Inflammatory macrophage treated with lipopolysaccharide for 1 hour (primary cell): ENCODE measurements at regions not wholly inside any gene's neighbourhood (a gene's known extent, or its start where the extent isn't known, plus 50 kb on each side); places are given as distances from the start of the nearest gene placed in this dataset.

Experiments used
- DNase-seq, 2 donors: peaks; one replicate each; pipeline ENCODE4 v3.0.0-alpha.2; 2020 to 2022

DNA sequence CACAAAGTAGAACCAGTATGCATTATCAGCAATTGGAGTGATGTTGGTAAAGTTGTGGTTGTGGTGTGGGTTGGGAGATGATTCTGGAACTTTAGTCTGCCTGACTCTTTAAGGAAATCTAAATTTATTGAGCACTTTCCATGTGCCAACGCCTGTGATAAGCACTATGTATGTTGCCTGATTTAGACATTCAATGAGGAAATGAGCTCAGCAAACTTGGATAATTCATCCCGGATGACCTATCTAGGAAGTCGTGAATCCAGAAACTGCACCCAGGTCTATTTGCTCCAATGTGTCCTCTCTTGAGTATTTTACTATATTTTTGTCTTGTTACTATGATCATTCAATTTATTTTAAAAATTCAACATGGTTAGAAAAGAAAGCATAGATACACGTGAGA, 400.8 kb upstream of the MMADHC start:
- no peak for DNase-seq

DNA sequence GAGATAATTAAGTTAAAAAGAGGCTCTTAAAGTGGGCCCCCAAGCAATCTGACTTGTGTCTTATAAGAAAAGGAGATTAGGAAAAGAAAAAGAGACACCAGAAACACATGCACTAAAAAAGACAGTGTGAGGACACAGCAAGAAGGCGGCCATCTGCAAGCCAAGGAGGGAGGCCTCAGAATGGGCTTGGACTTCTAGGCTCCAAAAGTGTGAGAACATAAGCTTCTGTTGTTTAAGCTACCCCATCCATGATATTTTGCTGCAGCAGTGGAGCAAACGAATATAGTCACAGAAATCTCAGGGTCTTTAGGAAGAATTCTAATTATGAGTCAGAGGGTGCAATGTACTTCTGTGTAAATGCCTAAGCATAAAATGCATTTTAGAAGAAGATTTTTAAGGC, 399.3 kb upstream of the MMADHC start:
- DNase-seq, result no peak

DNA sequence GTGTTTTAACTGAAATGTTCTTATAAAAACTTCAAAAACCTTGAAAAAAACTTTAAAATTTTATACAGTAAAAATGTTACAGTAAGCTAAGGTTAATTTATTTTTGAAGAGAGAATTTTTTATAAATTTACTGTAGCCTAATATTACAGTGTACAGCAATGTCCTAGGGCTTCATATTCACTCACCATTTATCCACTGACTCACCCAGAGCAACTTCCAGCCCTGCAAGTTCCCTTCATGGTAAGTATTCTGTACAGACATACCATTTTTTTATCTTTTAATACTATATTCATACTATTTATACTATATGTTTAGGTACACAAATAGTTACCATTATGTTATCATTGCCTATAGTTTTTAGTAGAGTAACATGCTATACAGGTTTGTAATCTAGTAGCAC, 396.7 kb upstream of the MMADHC start:
- DNase-seq, result no peak

DNA sequence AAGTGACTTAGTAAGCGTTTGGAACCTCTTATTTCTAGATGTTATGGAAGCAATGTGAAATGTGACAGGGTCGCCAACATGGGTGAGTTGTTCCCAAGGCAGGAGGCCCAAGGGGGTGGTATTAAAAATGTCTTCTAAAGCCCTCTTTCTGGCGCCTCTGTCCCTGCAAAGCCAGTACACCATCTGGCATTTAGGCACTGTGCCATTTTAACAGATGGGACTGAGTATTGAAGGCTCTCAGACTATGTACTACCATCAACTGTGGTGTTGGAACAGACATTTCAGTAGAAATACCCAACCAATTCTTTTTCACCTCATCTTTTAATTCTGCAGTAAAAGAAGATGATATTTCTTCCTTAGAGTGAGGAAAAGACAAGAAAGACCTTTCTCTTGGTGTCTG, 384.5 kb upstream of the MMADHC start:
- no peak for DNase-seq

DNA sequence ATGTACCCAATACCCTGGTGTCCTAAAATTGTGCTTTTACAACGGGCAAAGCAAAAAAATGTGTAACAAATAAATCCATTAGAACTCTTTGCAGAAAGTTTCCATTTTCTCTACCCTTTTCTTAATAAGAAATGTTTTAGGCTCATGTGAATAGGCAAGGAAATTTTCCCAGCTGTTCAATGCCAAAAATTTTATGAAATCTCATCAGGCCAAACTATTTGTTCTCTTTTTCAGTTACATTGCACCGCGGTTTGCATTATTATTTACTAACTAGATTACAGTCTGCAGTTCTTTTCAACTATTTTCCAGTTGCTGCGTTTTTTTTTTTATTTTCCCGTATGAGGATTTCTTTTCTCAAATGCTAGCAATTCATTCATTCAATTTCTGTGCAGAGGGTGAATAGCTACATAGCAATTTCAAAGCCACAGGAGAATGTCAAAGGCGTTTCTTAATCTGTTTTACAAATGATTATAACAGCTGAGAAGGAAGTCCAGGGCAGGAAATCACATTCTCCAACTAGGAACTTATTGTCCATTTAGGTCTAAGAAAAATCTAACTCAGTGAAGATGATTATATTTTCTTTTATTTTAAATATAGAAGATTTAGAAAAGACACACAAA, 367.5 kb upstream of the MMADHC start:
- DNase-seq, result no peak

DNA sequence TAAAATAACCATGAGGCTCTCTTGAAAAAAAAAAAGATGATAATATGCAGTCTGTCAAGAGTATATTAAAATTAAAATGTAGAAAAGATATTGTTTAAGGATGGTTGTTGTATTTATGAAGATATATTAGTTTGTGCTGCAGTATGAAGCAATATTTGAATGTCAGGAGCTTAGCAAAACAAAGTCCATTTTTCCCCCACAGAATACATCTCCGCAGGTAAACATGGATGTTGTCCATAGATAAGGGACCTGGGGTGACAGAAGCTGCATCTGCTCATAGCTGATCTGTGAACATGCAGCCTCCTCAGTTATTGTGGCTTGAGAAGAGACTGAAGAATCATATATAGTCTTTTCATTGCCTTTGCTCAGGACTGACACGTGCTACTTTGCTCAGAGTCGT, 366.1 kb upstream of the MMADHC start:
- no peak for DNase-seq

DNA sequence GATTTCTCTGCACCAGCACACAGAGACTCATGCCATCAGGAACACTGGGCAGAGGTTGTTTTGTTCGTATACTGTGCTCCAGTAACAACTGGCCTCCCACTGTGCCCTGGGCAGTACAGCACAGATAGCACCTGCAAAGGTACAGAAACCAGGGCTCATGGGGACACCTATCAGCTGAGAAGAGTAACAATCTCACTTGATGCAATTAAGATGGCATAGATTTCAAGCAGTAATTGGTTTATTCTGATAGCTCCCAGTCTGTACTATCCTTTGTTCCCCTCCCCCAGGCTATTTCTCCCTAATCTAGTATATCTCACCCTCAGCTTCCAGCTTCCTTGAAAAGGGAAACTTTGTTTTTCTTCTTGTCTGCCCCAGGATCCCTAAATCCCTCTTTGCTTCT, 343.9 kb upstream of the MMADHC start:
- DNase-seq, result no peak

DNA sequence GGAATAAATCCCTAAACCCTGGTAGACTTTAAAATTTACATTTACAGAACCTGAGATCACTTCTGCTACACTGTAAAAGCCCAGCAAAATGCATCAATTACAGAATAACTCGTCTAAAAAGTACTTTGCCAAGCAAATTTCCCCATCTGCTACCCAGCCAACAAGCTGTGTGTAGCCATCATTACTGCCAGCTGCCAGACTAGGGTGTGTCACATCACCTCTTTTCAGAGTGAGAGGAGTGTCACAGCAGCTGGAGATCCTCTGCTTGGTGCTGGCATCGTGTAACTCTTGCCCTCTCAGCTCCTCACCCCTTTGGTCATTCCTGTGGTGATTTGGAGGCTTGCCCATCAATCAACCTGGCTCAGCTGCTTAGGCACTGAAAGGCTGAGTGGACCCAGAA, 340.4 kb upstream of the MMADHC start:
- DNase-seq, result no peak

DNA sequence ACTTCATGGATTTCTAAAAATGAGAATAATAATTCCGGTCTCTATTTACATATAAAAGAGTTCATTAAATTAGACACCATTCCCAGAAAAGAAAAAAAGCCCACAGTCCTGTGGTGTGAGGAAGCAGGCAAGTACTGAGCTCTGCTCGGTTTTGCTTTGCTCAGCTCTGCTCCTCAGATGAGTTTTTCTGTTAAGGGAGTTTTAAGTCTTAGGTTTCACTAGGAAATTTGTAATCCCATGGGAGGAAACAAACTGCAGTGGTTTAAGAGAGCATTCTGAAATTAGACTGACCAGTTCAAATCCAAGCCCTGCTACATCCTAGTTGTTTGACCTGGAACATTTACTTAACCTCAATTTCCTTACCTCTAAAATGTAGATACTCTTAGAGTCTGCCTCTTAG, 338.6 kb upstream of the MMADHC start:
- DNase-seq, result no peak

DNA sequence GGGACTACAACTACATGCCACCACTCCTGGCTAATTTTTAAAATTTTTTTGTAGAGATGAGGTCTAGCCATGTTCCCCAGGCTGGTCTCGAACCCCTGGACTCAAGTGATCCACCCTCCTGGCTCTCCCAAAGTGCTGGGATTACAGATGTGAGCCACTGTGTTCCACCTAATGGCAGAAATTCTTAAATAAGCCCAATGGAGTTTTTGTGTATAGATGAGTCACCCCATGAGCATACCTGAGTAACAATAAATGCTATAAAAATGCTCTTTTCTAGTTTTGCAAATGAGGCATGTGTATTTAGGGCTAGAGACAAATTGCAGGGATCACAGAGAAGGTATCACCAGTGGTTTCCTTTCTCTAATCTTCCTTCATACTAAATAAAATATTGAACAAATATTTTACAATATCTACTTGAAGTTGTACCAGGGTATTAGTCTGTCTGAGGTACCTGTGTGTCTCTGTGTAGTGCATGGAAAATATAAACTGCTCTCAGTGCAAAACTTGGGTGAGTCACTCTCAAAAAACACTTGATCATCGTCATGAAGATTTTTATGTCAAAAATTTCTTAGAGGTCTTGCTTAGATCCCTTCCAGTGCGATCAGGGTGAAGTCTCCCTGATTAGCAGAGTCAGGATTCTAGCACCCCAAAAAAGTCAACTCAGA, 337.1 kb upstream of the MMADHC start:
- no peak for DNase-seq

DNA sequence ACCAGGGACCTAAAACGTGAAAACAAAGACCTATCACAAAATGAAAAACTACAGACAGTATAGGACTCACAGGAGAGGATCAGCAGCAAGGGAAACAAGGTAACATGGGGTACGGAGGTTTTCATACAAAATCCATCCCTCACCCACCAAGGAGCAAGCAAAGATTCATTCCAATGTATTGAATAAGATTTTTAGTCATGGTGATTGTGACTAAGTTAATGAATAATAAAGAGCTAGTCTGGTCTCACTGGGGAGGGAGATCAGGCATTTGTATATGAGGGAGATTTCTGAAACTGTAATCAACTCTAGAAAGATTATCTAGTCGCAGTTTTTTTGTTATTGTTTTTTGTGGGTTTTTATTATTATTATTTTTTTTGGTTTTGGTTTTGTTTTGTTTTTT, 336.5 kb upstream of the MMADHC start:
- DNase-seq, result no peak

DNA sequence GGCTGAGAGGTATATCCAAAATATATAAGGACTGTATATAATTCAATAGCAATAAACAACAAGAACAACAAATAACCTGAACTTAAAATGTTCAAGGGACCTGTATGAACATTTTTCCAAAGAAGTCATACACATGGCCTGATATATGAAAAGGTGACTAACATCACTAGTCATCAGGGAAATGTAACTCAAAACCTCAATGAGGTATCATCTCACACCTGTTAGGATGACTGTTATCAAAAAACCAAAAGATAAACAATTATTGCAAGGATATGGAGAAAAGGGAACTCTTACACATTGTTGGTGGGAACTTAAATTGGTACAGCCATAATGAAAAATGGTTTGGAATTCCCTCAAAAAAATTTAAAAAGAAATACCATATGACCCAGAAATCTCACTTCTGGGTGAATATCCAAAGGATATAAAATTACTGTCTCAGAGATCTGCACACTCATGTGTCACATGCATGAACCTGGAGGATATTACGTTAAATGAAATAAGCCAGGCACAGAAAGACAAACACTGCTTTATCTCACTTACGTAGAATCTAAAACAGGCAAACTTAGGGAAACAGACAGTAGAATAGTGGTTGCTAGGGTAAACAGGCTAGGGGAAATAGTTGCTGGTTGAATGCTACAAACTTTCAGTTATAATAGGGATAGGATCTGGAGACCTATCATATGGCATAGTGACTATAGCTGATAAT, 334.5 kb upstream of the MMADHC start:
- no peak for DNase-seq

DNA sequence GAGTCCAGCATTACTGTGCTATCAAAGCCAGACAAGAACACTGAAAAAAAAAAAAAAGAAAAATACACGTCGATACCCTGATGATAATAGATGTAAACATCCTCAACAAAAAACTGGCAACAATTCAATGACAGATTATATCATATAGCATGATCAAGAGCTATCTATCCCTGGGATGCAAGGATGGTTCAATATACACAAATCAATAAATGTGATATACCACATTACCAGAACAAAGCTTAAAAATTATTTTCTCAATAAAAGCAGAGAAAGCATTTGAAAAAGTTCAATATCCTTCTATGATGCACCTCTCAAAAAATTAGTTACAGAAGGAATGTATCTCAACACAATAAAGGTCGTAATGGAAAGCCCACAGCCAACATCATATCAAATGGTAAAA, 332.8 kb upstream of the MMADHC start:
- no peak for DNase-seq

DNA sequence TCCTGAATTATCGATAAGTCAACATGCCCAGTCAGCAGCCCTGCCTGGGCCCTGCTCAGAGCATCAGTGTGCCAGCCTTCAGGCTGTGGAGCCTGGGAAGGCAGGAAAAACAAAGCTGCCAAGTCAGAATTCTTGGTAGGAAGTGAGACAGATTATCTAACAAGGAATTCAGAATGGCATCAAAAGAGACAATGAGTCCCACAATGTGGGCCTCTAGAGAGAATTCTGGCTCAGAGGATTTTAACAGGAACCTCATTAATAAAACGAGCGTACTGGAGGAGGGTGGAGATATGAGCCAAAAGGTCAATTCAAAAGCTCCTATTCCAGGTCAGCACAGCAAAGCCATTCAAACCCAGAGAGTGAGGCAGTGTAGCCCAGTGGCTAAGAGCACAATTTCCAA, 327.6 kb upstream of the MMADHC start:
- no peak for DNase-seq

DNA sequence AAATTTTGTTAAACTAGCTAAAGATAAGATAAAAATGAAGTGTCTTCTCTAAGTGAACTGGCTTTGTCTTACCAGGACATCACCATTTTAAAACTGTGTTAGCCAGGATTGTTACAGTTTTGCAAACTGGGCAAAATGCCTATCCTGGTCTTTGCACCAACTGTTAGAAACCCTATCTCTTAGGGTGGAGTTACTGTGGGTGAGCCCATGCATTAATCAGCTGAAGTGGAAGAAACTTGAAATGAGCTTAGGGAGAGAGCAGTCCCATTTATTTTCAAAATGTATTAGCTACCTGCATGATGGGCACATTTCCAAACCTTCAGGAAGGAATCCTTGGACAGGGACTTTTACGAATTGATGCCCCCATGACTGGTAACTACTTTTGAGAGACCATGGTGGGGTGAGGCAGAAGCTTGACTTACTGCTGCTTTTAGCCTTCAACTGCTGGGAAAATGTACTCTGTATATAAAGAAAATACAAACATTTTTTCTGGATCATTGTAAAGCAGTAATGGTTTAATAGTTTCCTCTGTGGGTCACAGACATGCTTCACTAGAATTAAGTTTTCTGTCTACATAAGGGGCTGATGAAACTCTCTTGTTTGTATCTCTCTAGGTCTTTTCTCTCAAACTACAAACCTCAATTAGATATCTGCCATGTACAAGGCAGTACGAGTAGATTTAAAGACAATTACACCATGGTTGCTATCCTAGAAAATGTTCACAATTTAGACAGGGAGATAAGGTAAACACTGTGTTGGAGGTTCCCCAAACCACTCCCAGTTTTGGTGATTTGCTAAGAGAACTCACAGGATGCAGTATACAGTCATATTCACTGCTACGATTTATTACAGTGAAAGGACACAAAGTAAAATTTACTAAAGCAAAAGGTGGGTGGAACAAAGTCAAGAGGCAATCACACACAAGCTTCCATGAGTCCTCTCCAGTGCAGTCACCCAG, 321.4 kb upstream of the MMADHC start:
- DNase-seq, result no peak

DNA sequence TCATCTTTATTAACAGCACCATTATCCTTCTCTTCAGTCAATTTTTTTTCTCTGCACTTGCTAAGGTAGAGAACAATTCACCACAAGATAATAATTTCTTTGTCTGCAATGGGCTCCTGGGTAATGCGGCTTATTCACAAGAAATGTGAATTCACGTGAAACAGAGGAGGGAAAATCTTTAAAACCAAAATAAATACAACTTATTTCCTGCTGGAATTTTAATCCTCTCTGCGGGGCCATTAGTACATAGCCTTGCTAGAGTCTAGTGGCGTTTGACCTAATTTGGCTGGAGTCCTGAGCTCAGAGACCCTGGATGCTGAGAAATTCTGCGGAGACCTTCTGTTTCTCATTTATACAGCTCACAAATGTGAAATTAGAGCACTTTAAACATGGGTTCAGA, 319.3 kb upstream of the MMADHC start:
- DNase-seq, result no peak

DNA sequence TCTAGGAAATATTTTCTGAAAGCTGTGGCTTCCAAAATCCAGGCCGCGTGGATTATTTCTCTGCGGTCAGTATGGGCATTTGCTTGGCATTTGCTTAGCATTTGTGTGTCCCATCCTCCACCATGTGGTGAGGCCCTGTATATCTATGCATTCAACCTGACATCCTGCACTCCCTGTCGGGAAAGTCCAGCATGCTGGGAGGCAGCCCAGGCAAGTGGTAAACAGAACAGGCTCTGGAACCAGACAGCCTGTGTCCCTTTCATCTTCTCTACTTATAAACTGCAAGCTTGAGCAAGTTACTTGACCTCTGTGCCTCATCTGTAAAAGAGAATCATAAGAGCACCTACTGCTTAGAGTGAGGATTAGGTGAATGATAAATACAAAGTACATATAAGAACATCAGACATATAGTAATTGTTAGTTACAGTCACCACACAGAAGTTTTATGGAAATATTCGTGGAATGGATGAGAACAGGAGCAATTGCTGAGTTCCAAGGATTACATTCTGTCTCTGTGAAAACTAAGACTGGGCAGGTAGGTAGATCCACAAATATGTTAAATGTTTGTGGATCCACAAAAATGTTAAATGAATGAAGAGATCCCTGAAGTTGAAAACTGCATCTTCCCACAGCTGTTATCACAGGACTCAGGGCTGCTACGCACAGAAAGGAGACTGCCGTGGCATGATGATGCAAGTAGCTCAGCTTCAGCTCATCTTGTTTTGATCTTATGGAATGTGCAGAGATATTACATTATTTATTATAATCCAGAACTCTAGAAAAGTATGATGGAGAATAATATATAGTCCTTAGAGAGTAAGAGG, 317.0 kb upstream of the MMADHC start:
- DNase-seq, result no peak

DNA sequence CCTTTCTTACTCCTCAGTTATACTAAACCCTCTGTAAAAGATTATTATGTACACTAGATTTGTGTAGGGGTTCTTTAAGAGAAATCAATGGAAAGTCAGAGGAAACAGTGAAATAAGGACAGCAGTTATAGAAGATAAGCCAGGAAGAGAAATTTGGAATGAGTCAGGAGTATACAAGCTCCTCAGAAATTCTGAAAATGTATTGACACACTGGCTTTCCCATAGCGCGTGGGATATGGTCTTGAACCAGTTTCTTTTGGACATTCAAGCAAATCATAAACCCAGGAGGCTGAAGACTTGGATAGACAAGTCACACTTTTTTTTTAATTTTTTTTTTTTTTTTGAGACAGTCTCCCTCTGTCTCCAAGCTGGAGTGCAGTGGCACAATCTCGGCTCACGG, 316.1 kb upstream of the MMADHC start:
- DNase-seq, result no peak

DNA sequence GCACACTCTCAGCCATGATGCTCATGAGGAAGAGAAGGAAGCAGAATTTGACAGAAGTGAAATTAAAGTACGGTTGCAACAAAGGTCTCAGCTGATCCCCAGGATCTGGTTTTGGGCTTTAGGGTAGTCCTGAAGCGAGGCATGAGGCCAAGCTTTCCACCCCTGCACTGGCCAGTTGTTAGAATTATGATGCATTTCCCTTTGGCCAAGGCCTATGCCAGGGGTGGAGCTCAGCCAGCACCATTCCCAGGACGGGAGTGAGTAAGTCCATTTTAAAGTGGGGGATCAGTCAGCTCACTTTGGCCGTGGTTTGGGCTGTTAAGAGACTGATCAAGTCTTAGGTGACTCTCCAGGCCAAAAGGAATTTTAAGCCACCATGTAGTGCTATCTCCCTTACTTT, 314.5 kb upstream of the MMADHC start:
- no peak for DNase-seq

DNA sequence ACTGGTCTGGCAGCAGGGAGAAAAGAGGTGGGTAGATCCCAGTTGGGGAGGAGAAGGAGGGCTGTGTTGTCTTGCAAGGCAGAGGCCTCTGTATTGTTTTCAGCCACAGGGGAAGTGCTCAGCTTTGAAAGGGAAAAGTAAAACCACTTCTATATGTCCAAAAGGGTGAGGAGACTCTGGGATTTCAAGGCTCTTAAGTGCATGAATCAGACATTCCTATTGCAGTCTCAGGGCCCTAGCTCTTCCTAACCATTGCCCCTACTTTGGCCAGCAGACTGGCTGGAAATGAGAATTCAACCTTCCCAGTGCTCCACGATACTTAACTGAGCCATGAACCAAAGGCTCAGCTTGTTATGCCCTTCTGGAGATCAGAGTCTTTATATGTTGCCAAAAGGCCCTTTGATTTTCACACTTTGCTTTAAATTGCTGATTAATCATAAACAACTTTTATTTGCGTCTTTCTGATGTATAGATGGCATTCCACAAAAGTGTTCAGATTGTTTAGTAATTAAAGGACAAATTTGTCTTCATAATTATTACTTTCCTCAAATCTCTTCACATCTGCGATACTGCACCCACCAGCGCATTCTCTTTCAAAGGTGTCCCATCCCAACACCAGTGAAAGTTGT, 313.8 kb upstream of the MMADHC start:
- no peak for DNase-seq

DNA sequence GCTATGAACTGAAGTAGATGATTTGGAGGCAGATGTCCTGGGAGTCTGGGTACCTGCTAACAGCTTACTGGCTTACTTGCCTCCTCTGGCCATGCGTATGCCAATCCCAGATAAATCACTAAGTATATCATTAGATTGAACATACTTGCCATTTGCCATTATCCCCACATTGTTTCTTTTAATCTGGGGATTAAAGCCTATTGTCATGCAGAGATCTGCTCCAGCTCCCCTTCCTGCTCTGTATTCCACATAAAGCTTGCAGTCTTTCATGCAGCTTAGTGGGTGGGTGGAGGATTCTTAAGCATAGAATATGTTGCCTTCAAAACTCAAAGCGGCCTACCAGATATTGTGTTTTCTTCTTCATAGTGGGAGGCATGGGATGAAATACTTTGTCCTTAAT, 311.8 kb upstream of the MMADHC start:
- DNase-seq, result no peak

DNA sequence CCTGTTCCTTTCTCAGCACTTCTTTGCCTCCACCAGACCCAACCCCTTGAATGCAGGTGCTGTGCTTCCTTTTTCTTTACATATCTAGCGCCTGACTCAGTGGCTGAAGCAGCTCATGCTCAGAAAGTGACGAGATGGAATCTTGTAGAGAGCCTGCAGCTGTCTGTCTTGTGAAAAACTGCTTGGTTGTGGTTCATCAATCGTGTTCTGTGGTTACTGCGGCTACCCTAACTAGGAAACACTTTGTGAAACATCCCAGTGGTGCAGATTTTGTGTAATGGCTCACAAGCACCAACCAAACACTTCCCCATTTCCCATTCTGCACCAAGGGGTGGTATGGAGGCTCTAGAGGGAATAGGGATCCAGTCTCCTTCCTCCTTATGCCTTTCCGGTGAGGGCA, 307.2 kb upstream of the MMADHC start:
- DNase-seq, result no peak
